ENCODE measurements at regions not wholly inside any gene's neighbourhood (a gene's known extent, or its start where the extent isn't known, plus 50 kb on each side); places are given as distances from the start of the nearest gene placed in this dataset.

- WGBS (ENCODE audit: insufficient coverage), result 94% methylated on average over 4 of the region's 4 CpGs
- H3K27ac Mint-ChIP-seq, result no peak overlapping the region
These were observed 116.6 kb upstream of the PROX1 start for GRCh38 chr1:213871179-213871578.

GRCh38 chr1:213874789-213875188 lies 113.0 kb upstream of the PROX1 start:
- Histone ChIP-seq H2AFZ (ENCODE audit: insufficient read depth, low read depth, low read length, poor library complexity, severe bottlenecking) (no peak overlapping the region), H3K9ac (ENCODE audit: low read length) (no peak overlapping the region), H3K36me3 (replicated peaks in 1 of 2; ENCODE audit: control extremely low read depth in 1 of 2, control insufficient read depth in 1 of 2, extremely low read depth in 1 of 2, insufficient read depth in 2 of 2, low read length in 1 of 2) (no peaks in the 10 kb centered on the region), H3K4me3 (ENCODE audit: control extremely low read depth in 1 of 5, extremely low read depth in 1 of 5, insufficient read depth in 1 of 5, low read depth in 2 of 5, low read length in 4 of 5) (no peak overlapping the region), H3K9me3 (ENCODE audit: control extremely low read depth in 1 of 3, control insufficient read depth in 2 of 3, insufficient read depth in 1 of 3, low read length in 2 of 3) (no peaks in the 10 kb centered on the region), H3K4me2 (replicated peaks; ENCODE audit: low read depth, low read length, poor library complexity, severe bottlenecking) (no peak overlapping the region), H3K27me3 (replicated peaks in 1 of 4; ENCODE audit: control extremely low read depth in 1 of 4, control insufficient read depth in 3 of 4, insufficient read depth in 4 of 4, low read length in 3 of 4) (peaks cover 0 to 2% (median 0%) of the 10 kb centered on the region in 4 experiments), H3K79me2 (ENCODE audit: control insufficient read depth, insufficient read depth, low read length) (no peaks in the 10 kb centered on the region), H4K20me1 (ENCODE audit: control insufficient read depth, insufficient read depth, low read length, poor library complexity, severe bottlenecking) (no peaks in the 10 kb centered on the region), H3K4me1 (ENCODE audit: control insufficient read depth in 2 of 2, insufficient read depth in 2 of 2, low read length in 2 of 2) (no peaks in the 10 kb centered on the region), H3K27ac (ENCODE audit: low read length in 2 of 2) (no peak overlapping the region)
- H3K9me3 Mint-ChIP-seq (ENCODE audit: insufficient read depth), result no peaks in the 10 kb centered on the region
- ATAC-seq (ENCODE audit: low read depth), result no peak
- no peak for TF ChIP-seq EZH2 (IDR thresholded peaks at IDR 0.05; ENCODE audit: borderline replicate concordance, insufficient read depth, low read depth, low read length, poor library complexity, severe bottlenecking)
- TF ChIP-seq CTCF (IDR thresholded peaks at IDR 0.05), result no peak
- ChIA-PET POLR2A (no interaction called here), CTCF (no interaction called here)
- 91% methylated on average over 7 of the region's 7 CpGs for WGBS (ENCODE audit: insufficient coverage)
- no peaks in the 10 kb centered on the region for H3K4me1 Mint-ChIP-seq
- H3K27ac Mint-ChIP-seq, result no peak overlapping the region
- intact Hi-C loops (cut with micrococcal nuclease), result no loop called here
- DNase-seq, result no peak
- H3K27me3 Mint-ChIP-seq, result peaks cover 4% of the 10 kb centered on the region
- no peak overlapping the region for H3K4me3 Mint-ChIP-seq

More at GRCh38 chr1:213871179-213871578, 116.6 kb upstream of the PROX1 start:
- intact Hi-C loops (cut with micrococcal nuclease), result no loop called here
- no peaks in the 10 kb centered on the region for H3K36me3 ChIP-seq (replicated peaks in 1 of 2; ENCODE audit: control extremely low read depth in 1 of 2, control insufficient read depth in 1 of 2, extremely low read depth in 1 of 2, insufficient read depth in 2 of 2, low read length in 1 of 2)
- H3K9ac ChIP-seq (ENCODE audit: low read length), result no peak overlapping the region
- ATAC-seq (ENCODE audit: low read depth), result no peak
- DNase-seq, result no peak
- Mint-ChIP-seq H3K27me3 (no peaks in the 10 kb centered on the region), H3K9me3 (ENCODE audit: insufficient read depth) (no peaks in the 10 kb centered on the region), H3K4me1 (no peaks in the 10 kb centered on the region), H3K4me3 (no peak overlapping the region)
- POLR2A ChIA-PET, result no interaction called here
- no peak overlapping the region for H3K4me2 ChIP-seq (replicated peaks; ENCODE audit: low read depth, low read length, poor library complexity, severe bottlenecking)
- TF ChIP-seq EZH2 (IDR thresholded peaks at IDR 0.05; ENCODE audit: borderline replicate concordance, insufficient read depth, low read depth, low read length, poor library complexity, severe bottlenecking), result no peak
- no peak for TF ChIP-seq CTCF (IDR thresholded peaks at IDR 0.05)
- H4K20me1 ChIP-seq (ENCODE audit: control insufficient read depth, insufficient read depth, low read length, poor library complexity, severe bottlenecking), result no peaks in the 10 kb centered on the region
- no peaks in the 10 kb centered on the region for H3K9me3 ChIP-seq (ENCODE audit: control extremely low read depth in 1 of 3, control insufficient read depth in 2 of 3, insufficient read depth in 1 of 3, low read length in 2 of 3)
- H3K79me2 ChIP-seq (ENCODE audit: control insufficient read depth, insufficient read depth, low read length), result no peaks in the 10 kb centered on the region
- CTCF ChIA-PET, result no interaction called here
- H2AFZ ChIP-seq (ENCODE audit: insufficient read depth, low read depth, low read length, poor library complexity, severe bottlenecking), result no peak overlapping the region
- H3K4me1 ChIP-seq (ENCODE audit: control insufficient read depth in 2 of 2, insufficient read depth in 2 of 2, low read length in 2 of 2), result no peaks in the 10 kb centered on the region
- H3K27ac ChIP-seq (ENCODE audit: low read length in 2 of 2), result no peak overlapping the region
- no peaks in the 10 kb centered on the region for H3K27me3 ChIP-seq (replicated peaks in 1 of 4; ENCODE audit: control extremely low read depth in 1 of 4, control insufficient read depth in 3 of 4, insufficient read depth in 4 of 4, low read length in 3 of 4)
- H3K4me3 ChIP-seq (ENCODE audit: control extremely low read depth in 1 of 5, extremely low read depth in 1 of 5, insufficient read depth in 1 of 5, low read depth in 2 of 5, low read length in 4 of 5), result no peak overlapping the region

All from B cell (primary cell).